Sigmoid colon (tissue), 6 donors: ENCODE measurements at regions not wholly inside any gene's neighbourhood (a gene's known extent, or its start where the extent isn't known, plus 50 kb on each side); places are given as distances from the start of the nearest gene placed in this dataset.

Experiments used
- DNase-seq: peaks from one replicate; pipeline ENCODE4 v3.0.0-alpha.2; 2019
- H3K27ac ChIP-seq, 4 donors: fragments of 200-600 bp; sonication (generic); one replicate each; pipeline ENCODE4 v1.5.1; 2016 to 2019; ENCODE audit warnings: mild to moderate bottlenecking in 1 of 4
- H3K27me3 ChIP-seq, 3 donors: fragments of 200-600 bp; sonication (generic); one replicate each; pipeline ENCODE4 v1.5.1; 2019; ENCODE audit warnings: mild to moderate bottlenecking in 1 of 3
- H3K36me3 ChIP-seq, 4 donors: fragments of 200-600 bp; sonication (generic); one replicate each; pipeline ENCODE4 v1.5.1; 2016 to 2019
- H3K4me1 ChIP-seq, 4 donors: fragments of 200-600 bp; sonication (generic); one replicate each; pipeline ENCODE4 v1.5.1; 2017 to 2019
- H3K4me3 ChIP-seq, 4 donors: fragments of 200-600 bp; sonication (generic); one replicate each; pipeline ENCODE4 v1.5.1; 2017 to 2019; ENCODE audit warnings: mild to moderate bottlenecking in 2 of 4, moderate library complexity in 1 of 4
- H3K9me3 ChIP-seq, 4 donors: fragments of 200-600 bp in 3 of 4; sonication (generic) in 3 of 4; one replicate each; pipeline versions ENCODE4 v1.5.1 to v1.6.1; 2013 to 2019
- EP300 ChIP-seq, 4 donors: sonication (generic); formaldehyde crosslinking; IDR thresholded peaks; one replicate each; pipeline ENCODE4 v1.6.1; 2017; ENCODE audit warnings: antibody characterized with exemption in 4 of 4
- POLR2A ChIP-seq, 2 donors: fragments of 450-650 bp; IDR thresholded peaks; one replicate each; pipeline ENCODE4 v1.6.1; 2016; ENCODE audit warnings: antibody characterized with exemption in 2 of 2, mild to moderate bottlenecking in 2 of 2, moderate library complexity in 2 of 2
- POLR2AphosphoS5 ChIP-seq, 4 donors: sonication (generic); formaldehyde crosslinking; IDR thresholded peaks; one replicate each; pipeline ENCODE4 v1.6.1; 2017; ENCODE audit warnings: antibody characterized with exemption in 4 of 4
- whole genome bisulfite sequencing, 2 donors: extraction: QIAGEN DNeasy Blood & Tissue Kit; methylation state at CpG; one replicate each; pipeline ENCODE4 v1.1.7; 2013; 5-methylcytosine and 5-hydroxymethylcytosine counted together
- intact Hi-C: fragments of 100-400 bp; cut with DNase I; formaldehyde crosslinking; loops from one replicate; pipeline ENCODE4 v1.15.1; 2023
- TF ChIP-seq, protein P1 (sequence below), 4 experiments: fragments of 450-650 bp in 3 of 4; fragments of 200-600 bp in 1 of 4; IDR thresholded peaks; one replicate each; pipeline ENCODE4 v1.5.1; 2016 to 2019; ENCODE audit warnings: antibody characterized with exemption in 4 of 4, mild to moderate bottlenecking in 3 of 4, moderate library complexity in 2 of 4
- donor health status: healthy with polysubstance abuse.
- donor health status: healthy.

- TF ChIP-seq POLR2A (IDR thresholded peaks at IDR 0.05) (no peak), POLR2AphosphoS5 (IDR thresholded peaks at IDR 0.05) (no peak), EP300 (IDR thresholded peaks at IDR 0.05) (no peak)
- TF ChIP-seq, protein P1, sequence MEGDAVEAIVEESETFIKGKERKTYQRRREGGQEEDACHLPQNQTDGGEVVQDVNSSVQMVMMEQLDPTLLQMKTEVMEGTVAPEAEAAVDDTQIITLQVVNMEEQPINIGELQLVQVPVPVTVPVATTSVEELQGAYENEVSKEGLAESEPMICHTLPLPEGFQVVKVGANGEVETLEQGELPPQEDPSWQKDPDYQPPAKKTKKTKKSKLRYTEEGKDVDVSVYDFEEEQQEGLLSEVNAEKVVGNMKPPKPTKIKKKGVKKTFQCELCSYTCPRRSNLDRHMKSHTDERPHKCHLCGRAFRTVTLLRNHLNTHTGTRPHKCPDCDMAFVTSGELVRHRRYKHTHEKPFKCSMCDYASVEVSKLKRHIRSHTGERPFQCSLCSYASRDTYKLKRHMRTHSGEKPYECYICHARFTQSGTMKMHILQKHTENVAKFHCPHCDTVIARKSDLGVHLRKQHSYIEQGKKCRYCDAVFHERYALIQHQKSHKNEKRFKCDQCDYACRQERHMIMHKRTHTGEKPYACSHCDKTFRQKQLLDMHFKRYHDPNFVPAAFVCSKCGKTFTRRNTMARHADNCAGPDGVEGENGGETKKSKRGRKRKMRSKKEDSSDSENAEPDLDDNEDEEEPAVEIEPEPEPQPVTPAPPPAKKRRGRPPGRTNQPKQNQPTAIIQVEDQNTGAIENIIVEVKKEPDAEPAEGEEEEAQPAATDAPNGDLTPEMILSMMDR (IDR thresholded peaks at IDR 0.05): no peak
- Histone ChIP-seq H3K4me3 (no peak overlapping the region), H3K36me3 (no peaks in the 10 kb centered on the region), H3K27me3 (no peaks in the 10 kb centered on the region), H3K4me1 (peaks cover 0 to 24% (median 18%) of the 10 kb centered on the region in 4 donors), H3K27ac (no peak overlapping the region), H3K9me3 (no peaks in the 10 kb centered on the region)
- intact Hi-C loops: loop anchor here (5.0 kb wide), 1 partner anchor 38 kb away; no protein-coding TSS in a partner anchor
- peak; percentile 37 for DNase-seq
- WGBS, 2 donors: 86% methylated on average over 5 of the region's 5 CpGs
Measured at GRCh38 chr1:30638811-30639210, 84.6 kb downstream of the MATN1 start.

GRCh38 chr1:30638086-30638485, 85.3 kb downstream of the MATN1 start:
- H3K4me3 ChIP-seq: no peak overlapping the region
- intact Hi-C loops: loop anchor here (5.0 kb wide), 1 partner anchor 39 kb away; no protein-coding TSS in a partner anchor
- peaks cover 0 to 24% (median 18%) of the 10 kb centered on the region in 4 donors for H3K4me1 ChIP-seq
- H3K27me3 ChIP-seq: no peaks in the 10 kb centered on the region
- 85 to 87% methylated on average over 4 of the region's 4 CpGs for WGBS, 2 donors
- TF ChIP-seq, protein P1 (IDR thresholded peaks at IDR 0.05): no peak
- TF ChIP-seq POLR2A (IDR thresholded peaks at IDR 0.05) (no peak), POLR2AphosphoS5 (IDR thresholded peaks at IDR 0.05) (no peak), EP300 (IDR thresholded peaks at IDR 0.05) (no peak)
- H3K27ac ChIP-seq: peak overlapping the region in 1 of 4 donors; percentile 41
- H3K9me3 ChIP-seq: no peaks in the 10 kb centered on the region
- no peaks in the 10 kb centered on the region for H3K36me3 ChIP-seq
- peak; percentile 18 for DNase-seq

- Histone ChIP-seq H3K36me3 (no peaks in the 10 kb centered on the region), H3K27ac (peak overlapping the region in 3 of 4 donors; percentile 41 to 66 (median 54)), H3K9me3 (no peaks in the 10 kb centered on the region), H3K4me1 (peaks cover 0 to 24% (median 18%) of the 10 kb centered on the region in 4 donors), H3K27me3 (no peaks in the 10 kb centered on the region), H3K4me3 (no peak overlapping the region)
- DNase-seq: peak; percentile 69
- TF ChIP-seq POLR2A (IDR thresholded peaks at IDR 0.05): no peak
- TF ChIP-seq POLR2AphosphoS5 (IDR thresholded peaks at IDR 0.05): peak in 3 of 4 donors; percentile 14 to 66 (median 60)
- TF ChIP-seq EP300 (IDR thresholded peaks at IDR 0.05): peak in 3 of 4 donors; percentile 24 to 39 (median 24)
- TF ChIP-seq, protein P1 (IDR thresholded peaks at IDR 0.05): no peak
- intact Hi-C loops: loop anchor here (5.0 kb wide), 1 partner anchor 40 kb away; no protein-coding TSS in a partner anchor
- 61 to 63% methylated on average over 12 of the region's 12 CpGs for WGBS, 2 donors
Measured at GRCh38 chr1:30637183-30637980, 86.0 kb downstream of the MATN1 start.

DNA sequence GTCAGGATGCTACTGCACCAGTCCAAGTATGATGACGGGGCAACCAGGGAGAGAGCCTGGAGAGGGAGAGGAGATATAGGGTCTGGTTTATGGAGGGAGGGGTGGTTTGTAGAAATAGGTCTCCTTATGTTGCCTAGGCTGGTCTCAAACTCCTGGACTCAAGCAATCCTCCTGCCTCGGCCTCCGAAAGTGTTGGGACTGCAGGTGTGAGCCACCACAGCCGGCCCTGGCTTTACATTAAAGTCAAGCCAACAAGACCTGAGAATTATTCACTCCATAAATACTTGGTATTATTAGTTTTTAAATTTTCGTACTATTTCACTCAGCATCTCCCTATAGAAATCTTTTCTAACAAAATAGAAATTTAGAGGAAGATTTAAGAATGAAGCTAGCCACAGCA, 86.8 kb downstream of the MATN1 start:
- Histone ChIP-seq H3K36me3 (no peaks in the 10 kb centered on the region), H3K27ac (no peak overlapping the region), H3K27me3 (no peaks in the 10 kb centered on the region), H3K9me3 (no peaks in the 10 kb centered on the region), H3K4me3 (no peak overlapping the region), H3K4me1 (peaks cover 0 to 24% (median 18%) of the 10 kb centered on the region in 4 donors)
- TF ChIP-seq POLR2A (IDR thresholded peaks at IDR 0.05) (no peak), EP300 (IDR thresholded peaks at IDR 0.05) (no peak), POLR2AphosphoS5 (IDR thresholded peaks at IDR 0.05) (no peak)
- TF ChIP-seq, protein P1 (IDR thresholded peaks at IDR 0.05): no peak
- intact Hi-C loops: loop anchor here (5.0 kb wide), 1 partner anchor 41 kb away; no protein-coding TSS in a partner anchor
- WGBS, 2 donors: 82 to 86% methylated on average over 5 of the region's 5 CpGs
- DNase-seq: peak; percentile 52
